Panc1 (cell line): ENCODE measurements at regions not wholly inside any gene's neighbourhood (a gene's known extent, or its start where the extent isn't known, plus 50 kb on each side); places are given as distances from the start of the nearest gene placed in this dataset.

Experiments used
- ATAC-seq: fragments of 200-7000 bp; cut with Tn5 transposase; 2 replicates; pipeline ENCODE4 v1.9.1; 2020; ENCODE audit warnings: mild to moderate bottlenecking, moderate library complexity
- BruUV-seq: library from RNA; stranded (reverse); fragments of 400-500 nt; replicated peaks from 2 replicates; lab custom pipeline; 2021; lab: Mats Ljungman, UMichigan
- CTCF ChIA-PET: fragments of 300-600 bp; sonication (Branson Sonifier 250); formaldehyde crosslinking; loops from one replicate; lab custom pipeline; 2022; ENCODE audit warnings: antibody characterized with exemption; lab: Charles Lee
- POLR2A ChIA-PET: fragments of 300-600 bp; sonication (Branson Sonifier 250); formaldehyde crosslinking; loops from one replicate; lab custom pipeline; 2022; ENCODE audit warnings: antibody characterized with exemption; lab: Charles Lee
- DNase-seq: peaks from one replicate; pipeline ENCODE4 v3.0.0-alpha.2; 2010; ENCODE audit warnings: low read depth, low spot score
- H3K27ac ChIP-seq: 2 replicates; pipeline ENCODE4 v1.5.1; 2011; ENCODE audit warnings: mild to moderate bottlenecking, low read length, inconsistent platforms
- H3K27me3 ChIP-seq: fragments of 200-500 bp; sonication (Bioruptor generic); 2 replicates; pipeline ENCODE4 v1.6.0; 2014; ENCODE audit warnings: low read length, inconsistent platforms; ENCODE audit not compliant: control insufficient read depth, insufficient read depth
- H3K36me3 ChIP-seq: fragments of 200-500 bp; sonication (Bioruptor generic); 2 replicates; pipeline ENCODE4 v1.5.1; 2014; ENCODE audit warnings: inconsistent platforms, mild to moderate bottlenecking, low read length, moderate library complexity; ENCODE audit not compliant: control insufficient read depth, insufficient read depth
- H3K4me1 ChIP-seq: 2 replicates; pipeline ENCODE4 v1.5.1; 2011; ENCODE audit warnings: inconsistent platforms, mild to moderate bottlenecking, low read length, moderate library complexity; ENCODE audit not compliant: control insufficient read depth, insufficient read depth
- H3K4me3 ChIP-seq, 2 experiments: 2 replicates each; pipeline ENCODE4 v1.5.1; 2011 to 2012; ENCODE audit warnings: low read depth in 2 of 2, low read length in 2 of 2, mild to moderate bottlenecking in 2 of 2, inconsistent platforms in 1 of 2, moderate library complexity in 1 of 2
- H3K9me3 ChIP-seq: fragments of 200-500 bp; sonication (Bioruptor generic); 2 replicates; pipeline ENCODE4 v1.5.1; 2014; ENCODE audit warnings: low read depth, mild to moderate bottlenecking, inconsistent platforms, low read length, moderate library complexity; ENCODE audit not compliant: control insufficient read depth, insufficient read depth
- POLR2AphosphoS5 ChIP-seq: IDR thresholded peaks from 2 replicates; pipeline ENCODE4 v1.6.1; 2012; ENCODE audit warnings: mild to moderate bottlenecking, low read depth, low read length, moderate library complexity
- SIN3A ChIP-seq: IDR thresholded peaks from 2 replicates; pipeline ENCODE4 v1.6.1; 2012; ENCODE audit warnings: low read depth, mild to moderate bottlenecking, low read length, moderate library complexity, borderline replicate concordance; ENCODE audit not compliant: insufficient read depth
- TCF7L2 ChIP-seq: IDR thresholded peaks from 2 replicates; pipeline ENCODE4 v1.6.1; 2011; ENCODE audit warnings: mild to moderate bottlenecking, low read depth, low read length, inconsistent platforms
- in situ Hi-C: cut with HindIII; loops from 2 replicates; pipeline ENCODE4 v1.10.0; 2016; ENCODE audit warnings: low sequenced_read_pairs, low pct_unique_long_range_greater_than_20kb
- intact Hi-C: fragments of 100-400 bp; cut with micrococcal nuclease; formaldehyde crosslinking; loops from one replicate; pipeline ENCODE4 v1.10.0; 2022; ENCODE audit not compliant: unreplicated experiment
- TF ChIP-seq, protein P1 (sequence below): fragments of 450-650 bp; IDR thresholded peaks from 2 replicates; pipeline ENCODE4 v1.5.1; 2017; ENCODE audit warnings: mild to moderate bottlenecking
- TF ChIP-seq, protein P2 (sequence below), 2 experiments: IDR thresholded peaks; 2 replicates each; pipeline ENCODE4 v1.6.1; 2011 to 2012; ENCODE audit warnings: low read depth in 2 of 2, control low read depth in 1 of 2, low read length in 1 of 2, mild to moderate bottlenecking in 1 of 2, moderate library complexity in 1 of 2; ENCODE audit not compliant: insufficient read depth in 1 of 2

DNA sequence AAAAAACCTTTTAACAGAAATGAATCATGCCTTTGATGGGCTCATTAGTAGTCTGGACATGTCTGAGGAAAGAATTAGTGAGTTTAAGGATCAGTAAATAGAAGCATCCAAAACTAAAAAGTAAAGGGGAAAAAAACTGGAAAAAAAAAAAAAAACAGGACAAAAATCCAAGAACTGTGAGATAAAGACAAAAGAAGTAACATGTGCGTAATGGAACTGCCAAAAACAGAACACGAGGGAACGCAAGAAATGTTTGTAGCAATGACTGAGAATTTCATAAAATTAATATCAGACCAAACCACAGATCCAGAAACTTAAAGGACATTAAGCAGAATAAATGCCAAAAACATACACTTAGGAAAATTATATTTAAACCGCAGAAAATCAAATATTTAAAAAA, 77.4 kb downstream of the MS4A13 start:
- H3K9me3 ChIP-seq = no peaks in the 10 kb centered on the region
- ChIA-PET POLR2A (no interaction called here), CTCF (no interaction called here)
- no peaks in the 10 kb centered on the region for H3K27me3 ChIP-seq
- H3K36me3 ChIP-seq = no peaks in the 10 kb centered on the region
- intact Hi-C loops = no loop called here
- no peak overlapping the region for H3K27ac ChIP-seq
- ATAC-seq (no peak), DNase-seq (no peak)
- no peaks in the 10 kb centered on the region for H3K4me1 ChIP-seq
- in situ Hi-C loops = no loop called here
- H3K4me3 ChIP-seq = no peak overlapping the region
- BruUV-seq = no TSS peak
- TF ChIP-seq SIN3A (no peak), POLR2AphosphoS5 (no peak), TCF7L2 (no peak)
- TF ChIP-seq, protein P1, sequence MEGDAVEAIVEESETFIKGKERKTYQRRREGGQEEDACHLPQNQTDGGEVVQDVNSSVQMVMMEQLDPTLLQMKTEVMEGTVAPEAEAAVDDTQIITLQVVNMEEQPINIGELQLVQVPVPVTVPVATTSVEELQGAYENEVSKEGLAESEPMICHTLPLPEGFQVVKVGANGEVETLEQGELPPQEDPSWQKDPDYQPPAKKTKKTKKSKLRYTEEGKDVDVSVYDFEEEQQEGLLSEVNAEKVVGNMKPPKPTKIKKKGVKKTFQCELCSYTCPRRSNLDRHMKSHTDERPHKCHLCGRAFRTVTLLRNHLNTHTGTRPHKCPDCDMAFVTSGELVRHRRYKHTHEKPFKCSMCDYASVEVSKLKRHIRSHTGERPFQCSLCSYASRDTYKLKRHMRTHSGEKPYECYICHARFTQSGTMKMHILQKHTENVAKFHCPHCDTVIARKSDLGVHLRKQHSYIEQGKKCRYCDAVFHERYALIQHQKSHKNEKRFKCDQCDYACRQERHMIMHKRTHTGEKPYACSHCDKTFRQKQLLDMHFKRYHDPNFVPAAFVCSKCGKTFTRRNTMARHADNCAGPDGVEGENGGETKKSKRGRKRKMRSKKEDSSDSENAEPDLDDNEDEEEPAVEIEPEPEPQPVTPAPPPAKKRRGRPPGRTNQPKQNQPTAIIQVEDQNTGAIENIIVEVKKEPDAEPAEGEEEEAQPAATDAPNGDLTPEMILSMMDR = no peak
- TF ChIP-seq, protein P2, sequence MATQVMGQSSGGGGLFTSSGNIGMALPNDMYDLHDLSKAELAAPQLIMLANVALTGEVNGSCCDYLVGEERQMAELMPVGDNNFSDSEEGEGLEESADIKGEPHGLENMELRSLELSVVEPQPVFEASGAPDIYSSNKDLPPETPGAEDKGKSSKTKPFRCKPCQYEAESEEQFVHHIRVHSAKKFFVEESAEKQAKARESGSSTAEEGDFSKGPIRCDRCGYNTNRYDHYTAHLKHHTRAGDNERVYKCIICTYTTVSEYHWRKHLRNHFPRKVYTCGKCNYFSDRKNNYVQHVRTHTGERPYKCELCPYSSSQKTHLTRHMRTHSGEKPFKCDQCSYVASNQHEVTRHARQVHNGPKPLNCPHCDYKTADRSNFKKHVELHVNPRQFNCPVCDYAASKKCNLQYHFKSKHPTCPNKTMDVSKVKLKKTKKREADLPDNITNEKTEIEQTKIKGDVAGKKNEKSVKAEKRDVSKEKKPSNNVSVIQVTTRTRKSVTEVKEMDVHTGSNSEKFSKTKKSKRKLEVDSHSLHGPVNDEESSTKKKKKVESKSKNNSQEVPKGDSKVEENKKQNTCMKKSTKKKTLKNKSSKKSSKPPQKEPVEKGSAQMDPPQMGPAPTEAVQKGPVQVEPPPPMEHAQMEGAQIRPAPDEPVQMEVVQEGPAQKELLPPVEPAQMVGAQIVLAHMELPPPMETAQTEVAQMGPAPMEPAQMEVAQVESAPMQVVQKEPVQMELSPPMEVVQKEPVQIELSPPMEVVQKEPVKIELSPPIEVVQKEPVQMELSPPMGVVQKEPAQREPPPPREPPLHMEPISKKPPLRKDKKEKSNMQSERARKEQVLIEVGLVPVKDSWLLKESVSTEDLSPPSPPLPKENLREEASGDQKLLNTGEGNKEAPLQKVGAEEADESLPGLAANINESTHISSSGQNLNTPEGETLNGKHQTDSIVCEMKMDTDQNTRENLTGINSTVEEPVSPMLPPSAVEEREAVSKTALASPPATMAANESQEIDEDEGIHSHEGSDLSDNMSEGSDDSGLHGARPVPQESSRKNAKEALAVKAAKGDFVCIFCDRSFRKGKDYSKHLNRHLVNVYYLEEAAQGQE (IDR thresholded peaks at IDR 0.05; ENCODE audit: insufficient read depth in 1 of 2, low read depth in 2 of 2, low read length in 1 of 2) = no peak

DNA sequence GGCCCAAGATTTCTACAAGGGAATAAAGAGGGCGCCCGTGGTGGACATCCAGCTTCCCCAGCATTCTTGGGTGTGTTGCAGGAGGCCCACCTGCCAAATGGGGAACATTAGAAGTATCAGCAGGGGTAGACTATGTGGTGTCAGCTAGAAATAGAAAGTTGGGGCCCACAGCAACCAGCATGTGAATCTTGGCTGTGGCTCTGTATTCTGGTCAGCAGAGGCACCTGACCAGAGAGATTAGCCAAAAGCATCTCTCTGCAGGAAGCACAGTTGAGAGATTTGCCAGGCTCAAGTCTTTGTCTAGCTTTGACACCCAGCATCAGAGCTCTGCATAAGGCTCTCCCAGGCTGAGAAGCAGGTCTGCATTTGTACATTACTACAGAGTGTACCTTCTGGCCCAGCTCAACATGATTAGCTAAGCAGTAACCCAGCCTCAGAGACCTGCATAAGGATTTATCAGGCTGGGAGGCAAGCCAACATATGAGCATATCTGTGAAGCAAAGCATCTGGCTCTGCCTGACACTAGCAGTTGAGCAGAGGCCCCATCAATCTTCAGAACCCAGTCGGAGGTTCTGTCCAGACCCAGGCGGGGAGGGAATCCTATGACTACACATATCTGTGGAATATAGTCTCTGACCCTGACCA, 79.9 kb downstream of the MS4A13 start:
- in situ Hi-C loops = no loop called here
- CTCF ChIA-PET = no interaction called here
- ATAC-seq = 0 out of 2 replicates have a peak, but pooled peaks have one; percentile 34
- Histone ChIP-seq H3K4me1 (no peaks in the 10 kb centered on the region), H3K4me3 (no peak overlapping the region), H3K36me3 (no peaks in the 10 kb centered on the region), H3K9me3 (no peaks in the 10 kb centered on the region), H3K27me3 (no peaks in the 10 kb centered on the region), H3K27ac (no peak overlapping the region)
- POLR2A ChIA-PET = interaction anchor here (0.6 kb wide), 1 partner anchor 92 kb away, joined by 3 read pairs; no protein-coding TSS in a partner anchor
- no TSS peak for BruUV-seq
- intact Hi-C loops = no loop called here
- TF ChIP-seq, protein P2 (IDR thresholded peaks at IDR 0.05; ENCODE audit: insufficient read depth in 1 of 2, low read depth in 2 of 2, low read length in 1 of 2) = no peak
- no peak for TF ChIP-seq SIN3A
- TF ChIP-seq POLR2AphosphoS5 = no peak
- no peak for TF ChIP-seq TCF7L2
- TF ChIP-seq, protein P1 = no peak
- no peak for DNase-seq
